ENCODE measurements at regions not wholly inside any gene's neighbourhood (a gene's known extent, or its start where the extent isn't known, plus 50 kb on each side); places are given as distances from the start of the nearest gene placed in this dataset.

DNA sequence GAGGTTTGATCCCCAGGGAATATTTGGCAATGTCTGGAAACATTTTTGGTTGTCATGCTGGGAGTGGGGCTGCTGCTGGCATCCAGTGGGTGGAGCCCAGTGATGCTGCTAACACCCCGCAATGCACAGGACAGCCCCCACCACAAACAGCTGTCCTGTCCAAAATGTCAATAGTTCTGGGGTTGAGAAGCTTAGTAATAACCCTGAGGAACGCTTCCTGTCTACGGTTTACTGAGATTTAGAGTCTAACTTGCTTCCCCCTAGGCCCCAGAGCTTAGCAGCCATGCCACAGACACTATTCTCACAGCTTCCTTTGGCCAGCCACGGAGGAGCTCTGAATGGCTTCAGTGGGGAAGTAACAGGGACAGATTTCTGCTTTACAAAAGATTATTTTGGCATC, 66.5 kb downstream of the MSX2 start:
- no peak overlapping the region for H3K4me3 ChIP-seq (ENCODE audit: low read length)
- no peak for DNase-seq (ENCODE audit: low read depth)

DNA sequence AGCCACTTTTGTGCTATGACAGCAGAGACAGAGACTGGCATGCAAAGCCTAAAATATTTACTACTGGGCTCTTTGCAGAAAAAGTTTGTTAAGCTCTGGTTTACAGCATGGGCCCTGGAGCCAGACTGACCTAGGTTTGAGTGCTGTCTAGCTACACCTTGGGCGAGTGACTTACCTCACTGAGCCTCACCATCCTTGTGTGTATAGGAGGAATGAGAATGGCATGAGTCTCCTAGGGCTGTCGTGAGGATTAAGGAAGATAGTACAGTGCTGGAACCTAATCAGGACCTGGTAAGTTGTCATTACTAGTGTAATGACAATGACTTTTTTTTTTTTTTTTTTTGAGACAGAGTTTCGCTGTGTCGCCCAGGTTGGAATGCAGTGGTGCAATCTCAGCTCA, 65.2 kb downstream of the MSX2 start:
- H3K4me3 ChIP-seq (ENCODE audit: low read length), result no peak overlapping the region
- no peak for DNase-seq (ENCODE audit: low read depth)
- TF ChIP-seq, protein P1, sequence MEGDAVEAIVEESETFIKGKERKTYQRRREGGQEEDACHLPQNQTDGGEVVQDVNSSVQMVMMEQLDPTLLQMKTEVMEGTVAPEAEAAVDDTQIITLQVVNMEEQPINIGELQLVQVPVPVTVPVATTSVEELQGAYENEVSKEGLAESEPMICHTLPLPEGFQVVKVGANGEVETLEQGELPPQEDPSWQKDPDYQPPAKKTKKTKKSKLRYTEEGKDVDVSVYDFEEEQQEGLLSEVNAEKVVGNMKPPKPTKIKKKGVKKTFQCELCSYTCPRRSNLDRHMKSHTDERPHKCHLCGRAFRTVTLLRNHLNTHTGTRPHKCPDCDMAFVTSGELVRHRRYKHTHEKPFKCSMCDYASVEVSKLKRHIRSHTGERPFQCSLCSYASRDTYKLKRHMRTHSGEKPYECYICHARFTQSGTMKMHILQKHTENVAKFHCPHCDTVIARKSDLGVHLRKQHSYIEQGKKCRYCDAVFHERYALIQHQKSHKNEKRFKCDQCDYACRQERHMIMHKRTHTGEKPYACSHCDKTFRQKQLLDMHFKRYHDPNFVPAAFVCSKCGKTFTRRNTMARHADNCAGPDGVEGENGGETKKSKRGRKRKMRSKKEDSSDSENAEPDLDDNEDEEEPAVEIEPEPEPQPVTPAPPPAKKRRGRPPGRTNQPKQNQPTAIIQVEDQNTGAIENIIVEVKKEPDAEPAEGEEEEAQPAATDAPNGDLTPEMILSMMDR (conservative IDR thresholded peaks at IDR 0.05; ENCODE audit: low read length), result no peak

More for the DNA sequence above, 66.5 kb downstream of the MSX2 start:
- TF ChIP-seq, protein P1 (conservative IDR thresholded peaks at IDR 0.05; ENCODE audit: low read length), result no peak

DNA sequence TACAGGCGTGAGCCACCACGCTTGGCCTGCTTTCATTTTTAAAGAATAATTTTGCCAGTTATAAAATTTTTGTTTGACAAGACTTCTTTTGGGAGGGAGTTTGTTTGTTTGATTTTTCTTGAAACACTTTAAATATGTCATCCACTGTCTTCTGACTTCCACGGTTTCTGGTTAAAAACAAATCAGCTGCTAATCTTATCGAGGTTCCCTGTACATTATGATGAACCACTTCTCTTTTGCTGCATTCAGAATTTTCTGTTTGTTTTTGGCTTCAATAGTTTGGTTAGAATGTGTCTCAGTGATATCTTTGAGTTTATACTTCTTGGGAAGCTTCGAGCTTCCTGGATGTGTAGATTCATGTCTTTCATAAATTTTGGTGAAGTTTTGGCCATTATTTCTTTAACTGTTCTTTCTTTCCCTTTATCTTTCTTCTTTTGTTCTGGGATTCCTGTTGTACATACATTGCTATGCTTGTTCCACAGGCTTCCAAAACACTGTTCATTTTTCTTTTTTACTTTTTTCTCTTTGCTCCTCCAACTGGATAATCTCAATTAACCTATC, 60.8 kb downstream of the MSX2 start:
- H3K4me3 ChIP-seq (ENCODE audit: low read length), result no peak overlapping the region
- DNase-seq (ENCODE audit: low read depth), result no peak
- TF ChIP-seq, protein P1 (conservative IDR thresholded peaks at IDR 0.05; ENCODE audit: low read length), result no peak
